ENCODE measurements at regions not wholly inside any gene's neighbourhood (a gene's known extent, or its start where the extent isn't known, plus 50 kb on each side); places are given as distances from the start of the nearest gene placed in this dataset.

- TF ChIP-seq CTCF (IDR thresholded peaks at IDR 0.05) = no peak
- no peak for TF ChIP-seq POLR2A (IDR thresholded peaks at IDR 0.05)
Measured at GRCh38 chr3:117728226-117728625, 1018.6 kb downstream of the TUSC7 start.

Data from adrenal gland (tissue), 5 donors.